A549 (cell line): ENCODE measurements at regions not wholly inside any gene's neighbourhood (a gene's known extent, or its start where the extent isn't known, plus 50 kb on each side); places are given as distances from the start of the nearest gene placed in this dataset.
"Not testable (repeated sequence)": the region's sequence is repeated elsewhere in the genome, so short reads cannot be mapped to it uniquely, and the experiment has no call there.

Source experiments
- CEBPB ChIP-seq, 2 experiments: fragments of >200 bp in 1 of 2; sonication (Bioruptor Twin) in 1 of 2; formaldehyde crosslinking in 1 of 2; IDR thresholded peaks; 2 replicates each; pipeline ENCODE4 v1.6.1; 2012 to 2016
- CTCF ChIP-seq: fragments of >200 bp; sonication (Bioruptor Twin); formaldehyde crosslinking; IDR thresholded peaks from 3 replicates; pipeline ENCODE4 v1.5.1; 2016
- ELK1 ChIP-seq: fragments of 150-350 bp; IDR thresholded peaks from 2 replicates; pipeline ENCODE4 v1.6.1; 2014; ENCODE audit warnings: low read depth, mild to moderate bottlenecking, low read length
- EP300 ChIP-seq, 2 experiments: fragments of >200 bp; sonication (Bioruptor Twin); formaldehyde crosslinking; IDR thresholded peaks; 2 replicates in 1 of 2; 3 replicates in 1 of 2; pipeline ENCODE4 v1.6.1; 2016 to 2017
- HMGXB4 ChIP-seq: fragments of 250-450 bp; sonication (Bioruptor Pico); IDR thresholded peaks from 2 replicates; pipeline ENCODE4 v1.5.0; 2021; ENCODE audit warnings: mild to moderate bottlenecking, moderate library complexity, borderline replicate concordance
- MAX ChIP-seq: IDR thresholded peaks from 2 replicates; pipeline ENCODE4 v1.6.1; 2012
- MYC ChIP-seq: IDR thresholded peaks from 2 replicates; pipeline ENCODE4 v1.6.1; 2012; ENCODE audit warnings: mild to moderate bottlenecking, inconsistent platforms, low read length, improper control_type of control experiment, borderline replicate concordance
- POLR2A ChIP-seq: IDR thresholded peaks from 2 replicates; pipeline ENCODE4 v1.6.1; 2012; ENCODE audit warnings: mild to moderate bottlenecking, low read length
- REST ChIP-seq: fragments of 200-600 bp; sonication (generic); IDR thresholded peaks from 2 replicates; pipeline ENCODE4 v1.6.1; 2016; ENCODE audit warnings: antibody characterized with exemption, mild to moderate bottlenecking, moderate library complexity
- RFX5 ChIP-seq: fragments of 450-650 bp; IDR thresholded peaks from 2 replicates; pipeline ENCODE4 v1.7.1; 2014; ENCODE audit warnings: antibody characterized with exemption, mild to moderate bottlenecking, moderate library complexity
- USF2 ChIP-seq: fragments of 450-650 bp; IDR thresholded peaks from 2 replicates; pipeline ENCODE4 v1.6.1; 2014; ENCODE audit warnings: antibody characterized with exemption
- ZC3H11A ChIP-seq: fragments of 450-650 bp; IDR thresholded peaks from 2 replicates; pipeline ENCODE4 v1.6.1; 2014; ENCODE audit warnings: antibody characterized with exemption, mild to moderate bottlenecking

- not testable (repeated sequence) for TF ChIP-seq CTCF; ELK1; USF2; REST; POLR2A; HMGXB4 (CRISPR knock-in tag); MYC; CEBPB (IDR thresholded peaks at IDR 0.05); RFX5; ZC3H11A; MAX; EP300 (IDR thresholded peaks at IDR 0.05)
Measured at GRCh38 chr7:65549589-65550443, 176.2 kb downstream of the ZNF92 start.
